IMR-90 (cell line): ENCODE measurements at regions not wholly inside any gene's neighbourhood (a gene's known extent, or its start where the extent isn't known, plus 50 kb on each side); places are given as distances from the start of the nearest gene placed in this dataset.

Source experiments
- ATAC-seq: fragments of 200-7000 bp; cut with Tn5 transposase; 2 replicates; pipeline ENCODE4 v1.9.1; 2020; ENCODE audit warnings: low read depth, mild to moderate bottlenecking, moderate library complexity
- BruUV-seq: library from RNA; stranded (reverse); fragments of 400-500 nt; replicated peaks from 2 replicates; lab custom pipeline; 2021; lab: Mats Ljungman, UMichigan
- CTCF ChIA-PET: fragments of 300-600 bp; formaldehyde crosslinking; extraction: SDS; loops from one replicate; lab custom pipeline; 2021; ENCODE audit warnings: antibody characterized with exemption; lab: Yijun Ruan, JAX
- POLR2A ChIA-PET: fragments of 300-600 bp; sonication (Branson Sonifier 250); formaldehyde crosslinking; loops from one replicate; lab custom pipeline; 2022; ENCODE audit warnings: antibody characterized with exemption; ENCODE audit not compliant: unreplicated experiment; lab: Charles Lee
- DNase-seq: peaks from one replicate; pipeline ENCODE4 v3.0.0; 2013
- H2AFZ ChIP-seq: replicated peaks from 2 replicates; pipeline ENCODE3; 2013; ENCODE audit warnings: low read length, mild to moderate bottlenecking; ENCODE audit not compliant: poor library complexity
- H2AK5ac ChIP-seq: 2 replicates; pipeline ENCODE4 v1.6.1; 2013; ENCODE audit warnings: low read depth, low read length, inconsistent platforms
- H2AK9ac ChIP-seq: replicated peaks from 2 replicates; pipeline ENCODE3; 2013; ENCODE audit warnings: mild to moderate bottlenecking, low read depth, low read length, moderate library complexity; ENCODE audit not compliant: poor library complexity
- H2BK120ac ChIP-seq: 2 replicates; pipeline ENCODE4 v1.6.1; 2013; ENCODE audit warnings: low read depth, low read length, inconsistent platforms
- H2BK15ac ChIP-seq: 3 replicates; pipeline ENCODE4 v1.6.1; 2013; ENCODE audit warnings: low read depth, low read length, inconsistent platforms
- H2BK20ac ChIP-seq: 2 replicates; pipeline ENCODE4 v1.6.1; 2013; ENCODE audit warnings: low read depth, mild to moderate bottlenecking, inconsistent platforms, low read length, moderate library complexity
- H2BK5ac ChIP-seq: 2 replicates; pipeline ENCODE4 v1.6.1; 2013; ENCODE audit warnings: mild to moderate bottlenecking, low read depth, low read length, inconsistent platforms; ENCODE audit not compliant: poor library complexity, severe bottlenecking
- H3K14ac ChIP-seq: replicated peaks from 2 replicates; pipeline ENCODE4 v1.6.1; 2013; ENCODE audit warnings: low read depth, low read length, inconsistent platforms
- H3K18ac ChIP-seq: 2 replicates; pipeline ENCODE4 v1.6.1; 2013; ENCODE audit warnings: low read depth, low read length, control low read depth
- H3K23ac ChIP-seq: 2 replicates; pipeline ENCODE4 v1.6.1; 2013; ENCODE audit warnings: low read depth, low read length, inconsistent platforms
- H3K27ac ChIP-seq: 2 replicates; pipeline ENCODE4 v1.5.1; 2013; ENCODE audit warnings: mild to moderate bottlenecking, control low read depth, low read length; ENCODE audit not compliant: insufficient read depth
- H3K27me3 ChIP-seq: 2 replicates; pipeline ENCODE4 v1.6.1; 2013; ENCODE audit warnings: low read length; ENCODE audit not compliant: control insufficient read depth, insufficient read depth
- H3K36me3 ChIP-seq: 2 replicates; pipeline ENCODE4 v1.6.1; 2013; ENCODE audit warnings: low read length, mixed read lengths; ENCODE audit not compliant: control insufficient read depth, insufficient read depth
- H3K4ac ChIP-seq: 2 replicates; pipeline ENCODE4 v1.6.1; 2013; ENCODE audit warnings: low read depth, low read length, inconsistent platforms
- H3K4me1 ChIP-seq: 2 replicates; pipeline ENCODE4 v1.6.1; 2013; ENCODE audit warnings: low read length, mixed read lengths; ENCODE audit not compliant: control insufficient read depth, insufficient read depth
- H3K4me2 ChIP-seq: 2 replicates; pipeline ENCODE4 v1.6.1; 2013; ENCODE audit warnings: low read depth, mild to moderate bottlenecking, control low read depth, low read length, moderate library complexity
- H3K4me3 ChIP-seq: 2 replicates; pipeline ENCODE4 v1.5.1; 2013; ENCODE audit warnings: low read depth, mild to moderate bottlenecking, control low read depth, low read length, moderate library complexity; ENCODE audit not compliant: insufficient read depth
- H3K56ac ChIP-seq: 2 replicates; pipeline ENCODE4 v1.6.1; 2013; ENCODE audit warnings: low read length, inconsistent platforms; ENCODE audit not compliant: insufficient read depth; ENCODE audit errors: extremely low read depth
- H3K79me1 ChIP-seq, 2 experiments: 2 replicates each; pipeline ENCODE4 v1.6.1; 2013; ENCODE audit warnings: low read length in 2 of 2, inconsistent platforms in 1 of 2, low read depth in 1 of 2
- H3K9ac ChIP-seq: 2 replicates; pipeline ENCODE4 v1.6.1; 2013; ENCODE audit warnings: low read depth, low read length, control low read depth
- H3K9me1 ChIP-seq: 2 replicates; pipeline ENCODE4 v1.6.1; 2013; ENCODE audit warnings: low read length, inconsistent platforms; ENCODE audit not compliant: insufficient read depth
- H3K9me3 ChIP-seq: 2 replicates; pipeline ENCODE4 v1.6.1; 2013; ENCODE audit warnings: low read length; ENCODE audit not compliant: control insufficient read depth, insufficient read depth
- H4K20me1 ChIP-seq: 2 replicates; pipeline ENCODE4 v1.6.1; 2013; ENCODE audit warnings: low read length, inconsistent platforms; ENCODE audit not compliant: insufficient read depth
- H4K5ac ChIP-seq: 2 replicates; pipeline ENCODE4 v1.6.1; 2013; ENCODE audit warnings: mild to moderate bottlenecking, low read depth, low read length, control low read depth
- H4K8ac ChIP-seq, 2 experiments: 2 replicates each; pipeline ENCODE4 v1.6.1; 2013; ENCODE audit warnings: low read depth in 2 of 2, low read length in 2 of 2, control low read depth in 1 of 2, inconsistent platforms in 1 of 2
- H4K91ac ChIP-seq: 2 replicates; pipeline ENCODE4 v1.6.1; 2013; ENCODE audit warnings: low read depth, low read length, inconsistent platforms; ENCODE audit not compliant: insufficient read depth
- BHLHE40 ChIP-seq: fragments of 150-350 bp; IDR thresholded peaks from 2 replicates; pipeline ENCODE4 v1.6.1; 2016; ENCODE audit warnings: mild to moderate bottlenecking, low read depth, low read length
- CEBPB ChIP-seq: IDR thresholded peaks from 2 replicates; pipeline ENCODE4 v1.6.1; 2012; ENCODE audit warnings: low read depth, low read length, improper control_type of control experiment
- CHD1 ChIP-seq: IDR thresholded peaks from 2 replicates; pipeline ENCODE4 v1.6.1; 2012; ENCODE audit warnings: low read depth, low read length, improper control_type of control experiment
- CTCF ChIP-seq: conservative IDR thresholded peaks from 2 replicates; pipeline ENCODE4 v1.5.1; 2012; ENCODE audit warnings: mild to moderate bottlenecking, low read depth, low read length, improper control_type of control experiment
- ELK1 ChIP-seq: fragments of 150-350 bp; IDR thresholded peaks from 2 replicates; pipeline ENCODE4 v1.6.1; 2016; ENCODE audit warnings: low read depth, mild to moderate bottlenecking, low read length, moderate library complexity, borderline replicate concordance
- FOS ChIP-seq: fragments of 150-350 bp; IDR thresholded peaks from 2 replicates; pipeline ENCODE4 v1.6.1; 2016; ENCODE audit warnings: low read depth, low read length
- MAFK ChIP-seq: IDR thresholded peaks from 2 replicates; pipeline ENCODE4 v1.6.1; 2012; ENCODE audit warnings: low read depth, low read length, improper control_type of control experiment
- MAZ ChIP-seq: IDR thresholded peaks from 2 replicates; pipeline ENCODE4 v1.6.1; 2012; ENCODE audit warnings: low read depth, mild to moderate bottlenecking, low read length, improper control_type of control experiment, moderate library complexity, borderline replicate concordance
- MXI1 ChIP-seq: IDR thresholded peaks from 2 replicates; pipeline ENCODE4 v1.6.1; 2012; ENCODE audit warnings: low read depth, mild to moderate bottlenecking, low read length, moderate library complexity, borderline replicate concordance
- NFE2L2 ChIP-seq: fragments of 150-350 bp; IDR thresholded peaks from 2 replicates; pipeline ENCODE4 v1.6.1; 2016; ENCODE audit warnings: low read depth, mild to moderate bottlenecking, low read length
- POLR2A ChIP-seq: IDR thresholded peaks from 2 replicates; pipeline ENCODE4 v1.6.1; 2012; ENCODE audit warnings: mild to moderate bottlenecking, low read depth, low read length
- RAD21 ChIP-seq: IDR thresholded peaks from 2 replicates; pipeline ENCODE4 v1.6.1; 2012; ENCODE audit warnings: low read length, improper control_type of control experiment
- RCOR1 ChIP-seq: IDR thresholded peaks from 2 replicates; pipeline ENCODE4 v1.6.1; 2012; ENCODE audit warnings: mild to moderate bottlenecking, low read length, improper control_type of control experiment; ENCODE audit not compliant: insufficient replicate concordance
- RFX5 ChIP-seq: IDR thresholded peaks from 2 replicates; pipeline ENCODE4 v1.8.0; 2012; ENCODE audit warnings: low read depth, mild to moderate bottlenecking, low read length, moderate library complexity
- SMC3 ChIP-seq: fragments of 150-350 bp; IDR thresholded peaks from 2 replicates; pipeline ENCODE4 v1.6.1; 2016; ENCODE audit warnings: low read depth, mild to moderate bottlenecking, antibody characterized with exemption, low read length, moderate library complexity
- USF2 ChIP-seq: fragments of 150-350 bp; IDR thresholded peaks from 2 replicates; pipeline ENCODE4 v1.6.1; 2017; ENCODE audit warnings: mild to moderate bottlenecking, antibody characterized with exemption, low read length, low read depth
- WGBS, 2 experiments: methylation state at CpG; one replicate each; pipeline versions ENCODE4 v1.1.5 to v1.1.7; 2013; ENCODE audit warnings: missing lambda C conversion rate in 2 of 2; ENCODE audit not compliant: insufficient read length in 1 of 2; ENCODE audit errors: extremely low coverage in 2 of 2; 5-methylcytosine and 5-hydroxymethylcytosine counted together
- dilution Hi-C: fragments of 300-500 bp; cut with HindIII; formaldehyde crosslinking; loops from one replicate; pipeline ENCODE4 v1.14.3; 2018; ENCODE audit warnings: low sequenced_read_pairs; ENCODE audit not compliant: unreplicated experiment
- in situ Hi-C: fragments of 300-500 bp; cut with MboI; formaldehyde crosslinking; loops from 3 replicates; pipeline ENCODE4 v1.14.3; 2019; ENCODE audit warnings: low sequenced_read_pairs, inconsistent platforms, mixed read lengths
- intact Hi-C: fragments of 100-400 bp; cut with micrococcal nuclease; formaldehyde crosslinking; loops from 2 replicates; pipeline ENCODE4 v1.10.0; 2022

GRCh38 chr4:158053801-158054200 lies 119.0 kb downstream of the GASK1B start:
- H3K9ac ChIP-seq = no peak overlapping the region
- H3K4me2 ChIP-seq = no peak overlapping the region
- H3K4me3 ChIP-seq = no peak overlapping the region
- no peak overlapping the region for H2AFZ ChIP-seq
- no peak overlapping the region for H3K56ac ChIP-seq
- intact Hi-C loops = loop anchor here (2.0 kb wide), 1 partner anchor 13 kb away; no protein-coding TSS in a partner anchor
- no peaks in the 10 kb centered on the region for H3K9me1 ChIP-seq
- ChIA-PET CTCF (no interaction called here), POLR2A (no interaction called here)
- dilution Hi-C loops = no loop called here
- H4K20me1 ChIP-seq = no peaks in the 10 kb centered on the region
- H3K27me3 ChIP-seq = no peaks in the 10 kb centered on the region
- H4K5ac ChIP-seq = no peak overlapping the region
- H3K9me3 ChIP-seq = no peaks in the 10 kb centered on the region
- H3K36me3 ChIP-seq = no peaks in the 10 kb centered on the region
- H3K79me1 ChIP-seq = no peaks in the 10 kb centered on the region
- H3K23ac ChIP-seq = no peak overlapping the region
- WGBS, 2 experiments = 100% methylated on average over 1 of the region's 3 CpGs; no CpG with 5 or more reads in 1 of the 2 experiments
- H2BK15ac ChIP-seq = no peak overlapping the region
- no peak for ATAC-seq
- H3K4ac ChIP-seq = no peak overlapping the region
- H3K14ac ChIP-seq = no peak overlapping the region
- no peak overlapping the region for H2BK120ac ChIP-seq
- H4K8ac ChIP-seq = no peak overlapping the region
- H2AK9ac ChIP-seq = no peak overlapping the region
- peaks cover 3% of the 10 kb centered on the region for H3K4me1 ChIP-seq
- H4K91ac ChIP-seq = no peak overlapping the region
- no peak overlapping the region for H3K18ac ChIP-seq
- TF ChIP-seq ELK1 = no peak
- no peak for TF ChIP-seq RFX5
- no peak for TF ChIP-seq SMC3
- TF ChIP-seq FOS = no peak
- no peak for TF ChIP-seq CHD1
- no peak for TF ChIP-seq CEBPB
- TF ChIP-seq NFE2L2 = no peak
- no peak for TF ChIP-seq USF2
- no peak for TF ChIP-seq MXI1
- no peak for TF ChIP-seq MAZ
- no peak for TF ChIP-seq BHLHE40
- TF ChIP-seq RCOR1 = no peak
- TF ChIP-seq POLR2A = no peak
- no peak for TF ChIP-seq CTCF
- no peak for TF ChIP-seq RAD21
- no peak for TF ChIP-seq MAFK
- in situ Hi-C loops = no loop called here
- no peak overlapping the region for H2BK5ac ChIP-seq
- H2BK20ac ChIP-seq = no peak overlapping the region
- no peak overlapping the region for H2AK5ac ChIP-seq
- no peak overlapping the region for H3K27ac ChIP-seq
- no peak for DNase-seq
- BruUV-seq = no TSS peak
